ENCODE measurements at regions not wholly inside any gene's neighbourhood (a gene's known extent, or its start where the extent isn't known, plus 50 kb on each side); places are given as distances from the start of the nearest gene placed in this dataset.

- TF ChIP-seq EZH2 (optimal IDR thresholded peaks at IDR 0.05; ENCODE audit: low read depth, low read length) (no peak), CTCF (IDR thresholded peaks at IDR 0.05; ENCODE audit: low read length) (no peak), EZH2phosphoT487 (IDR thresholded peaks at IDR 0.05; ENCODE audit: low read length) (no peak)
- Histone ChIP-seq H4K20me1 (ENCODE audit: insufficient read depth, low read length) (no peaks in the 10 kb centered on the region), H3K79me2 (ENCODE audit: low read length) (no peaks in the 10 kb centered on the region), H3K9ac (ENCODE audit: low read length) (no peak overlapping the region), H3K27me3 (replicated peaks; ENCODE audit: insufficient read depth, low read length) (no peaks in the 10 kb centered on the region), H3K9me2 (replicated peaks; ENCODE audit: insufficient read depth, low read length) (no peaks in the 10 kb centered on the region), H3F3A (ENCODE audit: insufficient read depth, low read length) (no peaks in the 10 kb centered on the region), H3K9me3 (replicated peaks; ENCODE audit: insufficient read depth, low read length) (no peaks in the 10 kb centered on the region), H3K4me2 (ENCODE audit: low read depth, low read length) (no peak overlapping the region), H3K27ac (ENCODE audit: low read length) (no peak overlapping the region), H3K36me3 (replicated peaks; ENCODE audit: insufficient read depth, low read length) (no peaks in the 10 kb centered on the region), H2AFZ (ENCODE audit: low read length) (no peak overlapping the region), H3K4me3 (ENCODE audit: low read length) (no peak overlapping the region), H3K4me1 (ENCODE audit: low read length) (no peaks in the 10 kb centered on the region)
- DNase-seq = no peak
Observed at GRCh38 chr6:169155481-169155880, 98.2 kb downstream of the THBS2 start.

GRCh38 chr6:169153401-169153800, 100.2 kb downstream of the THBS2 start:
- H3K9me2 ChIP-seq (replicated peaks; ENCODE audit: insufficient read depth, low read length) = no peaks in the 10 kb centered on the region
- no peak for TF ChIP-seq EZH2phosphoT487 (IDR thresholded peaks at IDR 0.05; ENCODE audit: low read length)
- no peak for TF ChIP-seq CTCF (IDR thresholded peaks at IDR 0.05; ENCODE audit: low read length)
- TF ChIP-seq EZH2 (optimal IDR thresholded peaks at IDR 0.05; ENCODE audit: low read depth, low read length) = no peak
- H3K9ac ChIP-seq (ENCODE audit: low read length) = no peak overlapping the region
- H3K4me1 ChIP-seq (ENCODE audit: low read length) = no peaks in the 10 kb centered on the region
- H3K79me2 ChIP-seq (ENCODE audit: low read length) = no peaks in the 10 kb centered on the region
- H3K4me2 ChIP-seq (ENCODE audit: low read depth, low read length) = no peak overlapping the region
- no peaks in the 10 kb centered on the region for H3K9me3 ChIP-seq (replicated peaks; ENCODE audit: insufficient read depth, low read length)
- H3K4me3 ChIP-seq (ENCODE audit: low read length) = no peak overlapping the region
- H3K27me3 ChIP-seq (replicated peaks; ENCODE audit: insufficient read depth, low read length) = no peaks in the 10 kb centered on the region
- no peaks in the 10 kb centered on the region for H3K36me3 ChIP-seq (replicated peaks; ENCODE audit: insufficient read depth, low read length)
- no peak overlapping the region for H2AFZ ChIP-seq (ENCODE audit: low read length)
- no peaks in the 10 kb centered on the region for H3F3A ChIP-seq (ENCODE audit: insufficient read depth, low read length)
- DNase-seq = no peak
- H3K27ac ChIP-seq (ENCODE audit: low read length) = no peak overlapping the region
- H4K20me1 ChIP-seq (ENCODE audit: insufficient read depth, low read length) = no peaks in the 10 kb centered on the region

GRCh38 chr6:169146521-169146920, 107.1 kb downstream of the THBS2 start:
- no peaks in the 10 kb centered on the region for H3F3A ChIP-seq (ENCODE audit: insufficient read depth, low read length)
- no peak overlapping the region for H2AFZ ChIP-seq (ENCODE audit: low read length)
- no peaks in the 10 kb centered on the region for H3K36me3 ChIP-seq (replicated peaks; ENCODE audit: insufficient read depth, low read length)
- no peak overlapping the region for H3K9ac ChIP-seq (ENCODE audit: low read length)
- no peaks in the 10 kb centered on the region for H3K27me3 ChIP-seq (replicated peaks; ENCODE audit: insufficient read depth, low read length)
- no peaks in the 10 kb centered on the region for H3K79me2 ChIP-seq (ENCODE audit: low read length)
- H3K4me2 ChIP-seq (ENCODE audit: low read depth, low read length) = no peak overlapping the region
- H3K9me3 ChIP-seq (replicated peaks; ENCODE audit: insufficient read depth, low read length) = no peaks in the 10 kb centered on the region
- no peaks in the 10 kb centered on the region for H3K9me2 ChIP-seq (replicated peaks; ENCODE audit: insufficient read depth, low read length)
- no peak overlapping the region for H3K27ac ChIP-seq (ENCODE audit: low read length)
- no peaks in the 10 kb centered on the region for H3K4me1 ChIP-seq (ENCODE audit: low read length)
- H3K4me3 ChIP-seq (ENCODE audit: low read length) = no peak overlapping the region
- H4K20me1 ChIP-seq (ENCODE audit: insufficient read depth, low read length) = no peaks in the 10 kb centered on the region
- no peak for TF ChIP-seq EZH2 (optimal IDR thresholded peaks at IDR 0.05; ENCODE audit: low read depth, low read length)
- no peak for TF ChIP-seq CTCF (IDR thresholded peaks at IDR 0.05; ENCODE audit: low read length)
- no peak for TF ChIP-seq EZH2phosphoT487 (IDR thresholded peaks at IDR 0.05; ENCODE audit: low read length)
- no peak for DNase-seq
